HL-60 (cell line): ENCODE measurements at regions not wholly inside any gene's neighbourhood (a gene's known extent, or its start where the extent isn't known, plus 50 kb on each side); places are given as distances from the start of the nearest gene placed in this dataset.

ENCODE experiments used
- CTCF ChIP-seq: IDR thresholded peaks from one replicate; pipeline ENCODE4 v1.5.1; 2011; ENCODE audit warnings: low read length, control low read depth, inconsistent platforms; ENCODE audit not compliant: insufficient read depth
- POLR2AphosphoS5 ChIP-seq: IDR thresholded peaks from 2 replicates; pipeline ENCODE4 v1.6.1; 2012; ENCODE audit warnings: low read depth

- no peak for TF ChIP-seq CTCF
- TF ChIP-seq POLR2AphosphoS5, result no peak
These were observed 556.0 kb downstream of the OTOL1 start for GRCh38 chr3:162052636-162053035.
